GM21447 (cell line): ENCODE measurements at regions not wholly inside any gene's neighbourhood (a gene's known extent, or its start where the extent isn't known, plus 50 kb on each side); places are given as distances from the start of the nearest gene placed in this dataset.
"Not testable (repeated sequence)": the region's sequence is repeated elsewhere in the genome, so short reads cannot be mapped to it uniquely, and the experiment has no call there.

Experiments used
- ATAC-seq: cut with Tn5 transposase; IDR thresholded peaks from one replicate; pipeline ENCODE4 v1.9.1; 2021; ENCODE audit not compliant: unreplicated experiment

GRCh38 chr11:122604621-122605020, 50.9 kb upstream of the UBASH3B start:
- no peak for ATAC-seq

DNA sequence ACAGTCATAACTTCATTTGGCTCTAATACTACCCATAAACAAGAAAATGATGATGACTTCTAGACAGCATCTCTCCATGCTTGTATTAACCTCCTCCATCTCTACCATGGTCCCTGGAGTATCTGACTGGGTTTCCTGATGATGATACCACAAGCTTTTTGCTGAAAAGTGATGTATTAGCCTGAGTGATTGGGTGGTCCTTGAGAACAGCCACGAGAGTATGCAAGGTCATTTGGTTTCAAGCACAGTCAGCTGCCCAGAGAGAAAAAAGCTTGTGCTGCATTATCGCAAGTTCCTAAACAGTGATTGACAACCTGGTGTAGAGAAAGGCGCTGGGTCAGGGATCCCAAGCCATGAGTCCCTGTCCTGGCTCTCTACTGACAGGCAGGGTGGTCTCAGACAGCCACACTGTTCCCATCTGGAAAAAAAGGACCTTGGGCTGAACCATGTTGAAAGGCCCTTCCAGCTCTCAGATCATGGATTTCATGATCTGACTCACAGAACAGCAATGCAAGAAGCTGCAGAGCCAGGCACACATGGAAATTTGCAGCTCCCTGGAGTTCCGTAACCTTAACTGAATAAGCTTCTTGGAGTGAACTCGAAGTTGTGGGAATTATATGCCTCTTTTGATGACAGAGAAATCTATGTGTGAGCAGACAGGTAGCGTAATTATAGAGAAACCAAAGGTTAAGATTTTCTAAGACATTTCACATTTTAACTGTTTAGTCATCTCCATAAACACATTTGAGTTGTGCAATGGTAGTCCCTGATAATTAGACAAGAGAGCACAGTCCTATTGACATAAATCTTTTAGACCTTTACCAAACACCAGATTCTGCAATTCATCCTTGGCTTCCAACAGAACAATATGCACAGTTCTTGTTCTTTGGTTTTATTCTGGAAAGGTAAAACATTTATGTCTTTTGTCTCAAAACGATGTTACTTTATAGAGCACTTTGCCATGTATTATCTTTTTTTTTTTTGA, 54.1 kb upstream of the UBASH3B start:
- ATAC-seq, result no peak

DNA sequence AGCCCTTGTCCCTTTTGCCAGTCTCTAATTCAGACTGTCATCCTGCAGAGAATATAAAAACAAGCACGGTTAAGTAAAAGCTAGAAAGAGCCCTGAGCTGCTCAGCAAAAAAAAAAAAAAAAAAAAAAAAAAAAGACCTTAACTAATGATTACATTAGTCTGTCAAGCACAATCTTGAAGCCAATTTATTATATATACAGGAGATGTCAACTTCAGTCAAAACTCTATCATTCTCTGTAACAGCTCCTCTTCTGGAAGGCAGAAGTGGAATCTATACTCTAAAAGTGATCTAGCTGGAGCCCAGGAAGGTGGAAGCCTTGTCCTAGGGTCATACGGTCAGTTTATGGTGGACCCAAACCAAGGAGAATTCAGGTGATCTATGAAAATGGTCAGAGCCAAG, 55.2 kb upstream of the UBASH3B start:
- ATAC-seq, result no peak

DNA sequence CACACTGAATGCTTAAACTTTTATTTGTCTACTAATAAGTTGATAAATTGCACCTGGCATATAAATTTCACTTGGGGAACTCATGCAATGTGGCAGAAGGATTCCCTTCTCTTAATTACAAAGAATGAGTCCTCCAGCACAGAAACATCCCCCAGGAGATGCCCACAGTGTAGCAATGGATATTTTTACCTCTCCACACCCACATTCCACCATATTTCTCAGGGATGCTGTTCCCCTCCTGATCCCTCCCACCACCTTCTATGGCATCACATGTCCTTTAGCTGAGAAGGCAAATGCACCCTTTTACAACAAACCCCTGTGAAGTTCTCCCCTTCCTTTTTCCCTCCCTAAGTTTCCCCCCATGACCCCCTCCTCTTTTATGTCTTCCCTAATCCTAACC, 56.1 kb upstream of the UBASH3B start:
- no peak for ATAC-seq

GRCh38 chr11:122598971-122599370, 56.6 kb upstream of the UBASH3B start:
- ATAC-seq, result no peak

GRCh38 chr11:122597511-122597910, 58.0 kb upstream of the UBASH3B start:
- no peak for ATAC-seq

DNA sequence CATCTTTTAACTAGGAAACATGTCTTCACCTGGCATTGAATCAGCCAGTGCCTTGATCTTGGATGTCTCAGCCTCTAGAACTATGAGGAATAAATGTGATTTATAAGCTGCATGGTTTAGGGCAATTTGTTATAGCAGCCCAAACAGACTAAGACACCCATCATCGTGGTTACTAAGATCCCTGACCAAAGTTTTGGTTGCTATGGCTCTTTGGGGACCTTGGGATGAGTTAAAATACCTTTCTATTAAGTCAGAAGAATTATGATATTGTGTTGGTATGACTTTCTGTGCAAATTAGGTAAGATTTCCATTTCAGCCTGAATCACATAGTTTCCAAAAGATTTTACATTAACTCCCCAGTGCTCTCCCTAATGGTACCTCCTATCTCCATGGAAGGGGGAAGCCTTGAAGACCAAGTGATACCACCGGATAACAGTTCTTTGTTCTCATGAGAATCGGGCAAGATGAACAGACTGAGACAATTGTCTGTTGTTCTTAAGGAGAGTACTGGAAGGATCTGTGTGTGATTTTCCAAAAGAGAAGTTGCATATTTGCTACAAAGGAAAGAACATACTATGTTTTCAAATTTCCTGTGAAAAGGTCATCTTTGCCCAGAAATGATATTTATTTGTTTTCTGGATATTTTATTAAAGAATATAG, 60.4 kb upstream of the UBASH3B start:
- ATAC-seq, result no peak

DNA sequence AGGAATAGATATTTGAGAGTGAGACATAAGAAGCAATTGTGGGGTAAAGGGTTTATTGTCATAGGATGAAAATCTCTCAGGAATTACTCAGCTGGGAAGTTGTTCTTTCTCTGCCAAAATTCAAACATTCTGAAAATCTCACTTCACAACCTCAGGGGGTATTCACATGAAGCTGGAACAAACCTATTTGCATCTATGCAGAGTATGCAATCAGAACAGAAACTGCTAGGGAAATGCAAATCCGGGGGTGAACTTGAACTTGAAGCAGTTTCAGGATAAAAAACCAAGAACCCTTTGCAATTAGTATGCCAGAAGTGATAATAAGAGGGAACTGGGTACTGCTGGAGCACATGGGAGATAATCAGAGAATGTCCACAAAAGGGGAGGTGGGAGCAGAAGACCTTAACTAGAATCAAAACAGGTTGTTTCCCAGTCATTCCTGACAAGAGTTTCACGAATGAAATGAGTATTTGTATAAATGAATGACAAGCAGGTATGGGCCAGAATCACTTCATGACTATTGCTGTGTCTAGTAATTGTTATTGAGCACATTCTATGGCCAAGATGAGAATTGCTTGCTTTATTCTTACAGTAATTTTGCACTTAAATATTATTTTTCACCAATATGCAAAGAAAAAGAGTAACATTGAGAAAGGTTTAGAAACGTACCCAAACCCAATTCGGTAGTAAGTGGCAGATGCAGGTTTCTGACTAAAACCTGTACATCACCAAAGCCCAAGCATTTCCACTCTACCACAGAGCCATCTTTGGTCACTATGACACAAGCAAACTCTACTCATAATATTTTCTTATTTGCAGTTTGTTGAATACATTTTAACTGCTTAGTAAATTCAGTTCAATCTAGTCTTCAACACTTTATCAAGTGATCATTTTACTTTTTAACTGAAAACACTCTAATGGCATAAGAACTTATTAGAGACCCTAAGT, 61.8 kb upstream of the UBASH3B start:
- no peak for ATAC-seq

DNA sequence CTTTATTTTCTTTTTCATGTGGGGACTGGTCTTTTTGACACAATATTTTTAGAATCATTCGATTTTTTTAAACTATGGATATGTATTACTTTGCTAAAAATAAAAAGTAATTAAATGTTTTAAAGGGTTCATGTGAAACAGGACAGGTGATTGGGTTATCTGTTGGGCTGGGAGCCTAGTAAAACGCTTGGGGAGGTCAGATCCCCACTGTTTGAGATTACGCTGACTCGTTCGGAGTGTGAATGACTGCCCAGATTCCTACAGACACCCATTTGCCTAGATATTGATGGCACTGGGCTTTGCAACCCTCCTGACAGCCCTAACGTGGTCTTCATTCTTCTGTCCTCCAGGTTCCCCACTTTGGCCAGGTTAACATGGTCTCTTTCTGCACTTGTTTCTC, 62.9 kb upstream of the UBASH3B start:
- no peak for ATAC-seq

DNA sequence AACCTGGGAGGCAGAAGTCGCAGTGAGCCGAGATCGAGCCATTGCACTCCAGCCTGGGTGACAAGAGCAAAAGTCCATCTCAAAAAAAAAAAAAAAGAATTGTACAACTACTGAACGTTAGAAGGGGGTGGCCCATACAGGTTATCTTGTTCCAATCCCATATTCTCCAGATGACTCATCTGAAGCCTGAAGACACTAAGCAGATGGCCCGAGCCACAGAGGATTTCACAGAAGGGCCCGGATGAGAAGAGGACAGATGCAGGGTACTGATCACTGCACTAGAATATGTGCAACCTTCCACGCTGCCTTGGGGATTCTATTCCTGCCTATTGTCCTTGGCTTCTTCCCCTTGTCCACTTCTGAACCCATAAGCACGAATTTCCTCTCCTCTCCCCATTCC, 70.9 kb upstream of the UBASH3B start:
- no peak for ATAC-seq

DNA sequence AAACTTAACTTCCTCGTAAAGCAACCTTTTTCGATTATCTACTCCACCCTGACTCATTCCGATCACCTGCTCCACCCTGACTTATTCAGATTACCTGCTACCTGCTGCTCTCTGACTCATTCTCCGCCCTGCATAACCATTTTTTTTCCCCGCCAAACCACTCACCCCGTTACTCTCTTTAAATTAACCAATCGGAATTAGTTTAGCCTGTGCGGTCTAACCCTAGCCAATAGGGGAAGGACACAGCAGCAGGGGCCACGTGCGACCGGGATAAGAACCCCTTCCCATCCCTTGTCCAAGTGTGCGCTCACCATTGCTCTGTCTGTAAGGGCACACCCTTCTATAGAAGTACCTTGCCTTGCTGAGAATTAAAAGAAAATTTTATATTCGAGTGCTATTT, 75.5 kb upstream of the UBASH3B start:
- not testable (repeated sequence) for ATAC-seq

- no peak for ATAC-seq
These were observed 77.2 kb upstream of the UBASH3B start for GRCh38 chr11:122578171-122578825.

DNA sequence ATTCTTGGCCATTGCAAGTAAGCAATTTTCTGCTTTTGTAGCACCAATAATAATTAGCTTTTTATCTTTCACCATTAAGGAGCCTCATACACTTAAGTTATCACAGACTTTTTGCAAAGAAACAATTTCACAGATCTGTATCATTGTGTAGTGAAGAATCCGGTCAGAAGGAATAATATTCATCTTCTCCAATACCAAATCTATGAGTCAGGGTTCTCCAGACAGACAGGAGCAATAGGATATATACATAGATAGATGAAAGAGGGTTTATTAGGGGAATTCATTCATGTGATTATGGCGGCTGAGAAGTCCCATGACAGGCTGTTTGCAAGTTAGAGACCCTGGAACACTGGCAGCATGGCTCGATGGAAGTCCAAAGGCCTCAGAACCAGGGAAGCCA, 82.9 kb upstream of the UBASH3B start:
- ATAC-seq, result no peak

- ATAC-seq, result no peak
These were observed 91.8 kb upstream of the UBASH3B start for GRCh38 chr11:122563761-122564160.

GRCh38 chr11:122559734-122560382, 95.7 kb upstream of the UBASH3B start:
- ATAC-seq, result no peak

- not testable (repeated sequence) for ATAC-seq
These were observed 96.3 kb upstream of the UBASH3B start for GRCh38 chr11:122559218-122559617.

DNA sequence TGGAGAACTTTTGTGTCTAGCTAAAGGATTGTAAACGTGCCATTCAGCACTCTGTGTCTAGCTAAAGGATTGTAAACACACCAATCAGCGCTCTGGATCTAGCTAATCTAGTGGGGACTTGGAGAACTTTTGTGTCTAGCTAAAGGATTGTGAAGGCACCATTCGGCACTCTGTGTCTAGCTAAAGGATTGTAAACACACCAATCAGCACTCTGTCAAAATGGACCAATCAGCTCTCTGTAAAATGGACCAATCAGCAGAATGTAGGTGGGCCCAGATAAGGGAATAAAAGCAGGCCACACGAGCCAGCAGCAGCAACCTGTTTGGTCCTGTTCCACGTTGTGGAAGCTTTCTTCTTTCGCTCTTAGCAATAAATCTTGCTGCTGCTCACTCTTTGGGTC, 98.4 kb upstream of the UBASH3B start:
- not testable (repeated sequence) for ATAC-seq

DNA sequence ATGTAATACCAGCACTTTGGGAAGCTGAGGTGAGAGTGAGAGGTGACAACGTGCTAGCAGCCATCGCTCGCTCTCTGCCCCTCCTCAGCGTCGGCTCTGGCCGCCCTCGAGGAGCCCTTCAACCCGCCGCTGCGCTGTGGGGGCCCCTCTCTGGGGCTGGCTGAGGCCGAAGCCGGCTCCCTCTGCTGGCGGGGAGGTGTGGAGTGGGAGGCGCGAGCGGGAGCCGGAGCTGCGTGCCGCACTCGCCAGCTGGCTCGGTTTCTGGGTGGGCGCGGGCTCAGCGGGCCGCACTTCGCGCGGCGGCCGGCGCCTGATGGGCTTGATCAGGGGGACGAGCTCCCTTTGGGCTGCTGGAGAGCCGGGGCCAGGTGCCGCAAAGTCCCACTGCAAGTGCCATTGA, 98.9 kb upstream of the UBASH3B start:
- no peak for ATAC-seq

GRCh38 chr11:122538060-122538459, 117.5 kb upstream of the UBASH3B start:
- ATAC-seq, result no peak

DNA sequence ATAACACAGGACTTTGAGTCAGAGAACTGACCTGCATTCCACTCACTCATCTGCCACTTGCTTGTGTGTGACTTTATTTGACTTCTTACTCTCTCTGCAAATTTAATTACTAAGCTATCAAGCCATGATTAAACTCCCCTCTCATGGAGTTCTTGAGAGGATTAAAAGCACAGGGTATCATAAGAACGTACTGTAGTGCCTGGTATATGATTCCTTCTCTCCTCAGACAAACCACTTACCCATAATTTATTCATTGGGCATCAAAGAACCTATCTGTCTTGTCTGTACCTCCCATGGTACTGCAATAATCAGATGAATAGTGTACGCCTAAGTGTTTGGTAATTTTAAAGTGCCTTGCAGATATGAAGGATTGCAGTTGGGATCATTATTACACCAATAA, 130.6 kb upstream of the UBASH3B start:
- no peak for ATAC-seq
